Breast epithelium (tissue), 3 donors: ENCODE measurements at regions not wholly inside any gene's neighbourhood (a gene's known extent, or its start where the extent isn't known, plus 50 kb on each side); places are given as distances from the start of the nearest gene placed in this dataset.

Source experiments
- CTCF ChIP-seq, 3 donors: fragments of 450-650 bp; IDR thresholded peaks; one replicate each; pipeline ENCODE4 v1.5.1; 2016 to 2017; ENCODE audit warnings: antibody characterized with exemption in 3 of 3, mild to moderate bottlenecking in 3 of 3, moderate library complexity in 3 of 3
- POLR2A ChIP-seq: fragments of 450-650 bp; IDR thresholded peaks from one replicate; pipeline ENCODE4 v1.6.1; 2016; ENCODE audit warnings: antibody characterized with exemption, mild to moderate bottlenecking, moderate library complexity
- POLR2AphosphoS5 ChIP-seq, 3 donors: sonication (generic); formaldehyde crosslinking; IDR thresholded peaks; one replicate each; pipeline ENCODE4 v1.6.1; 2017; ENCODE audit warnings: antibody characterized with exemption in 3 of 3

GRCh38 chr21:28186604-28187003, 806.1 kb downstream of the LTN1 start:
- TF ChIP-seq POLR2AphosphoS5 (IDR thresholded peaks at IDR 0.05) (no peak), CTCF (IDR thresholded peaks at IDR 0.05) (no peak), POLR2A (no peak)
